IPS DF 6.9 (cell line): ENCODE measurements at regions not wholly inside any gene's neighbourhood (a gene's known extent, or its start where the extent isn't known, plus 50 kb on each side); places are given as distances from the start of the nearest gene placed in this dataset.

Experiments
- DNase-seq: peaks from one replicate; pipeline ENCODE4 v3.0.0-alpha.2; 2013; ENCODE audit warnings: low read depth, low spot score
- H3K27ac ChIP-seq: one replicate; pipeline ENCODE4 v1.5.1; 2013; ENCODE audit warnings: low read length, control low read depth
- H3K27me3 ChIP-seq: 2 replicates; pipeline ENCODE4 v1.6.1; 2013; ENCODE audit warnings: mild to moderate bottlenecking, low read length; ENCODE audit not compliant: control insufficient read depth, insufficient read depth
- H3K36me3 ChIP-seq: 2 replicates; pipeline ENCODE4 v1.6.1; 2013; ENCODE audit warnings: low read length; ENCODE audit not compliant: control insufficient read depth, insufficient read depth
- H3K4me1 ChIP-seq: 2 replicates; pipeline ENCODE4 v1.6.1; 2013; ENCODE audit warnings: low read length; ENCODE audit not compliant: control insufficient read depth, insufficient read depth
- H3K4me3 ChIP-seq: 2 replicates; pipeline ENCODE4 v1.5.1; 2013; ENCODE audit warnings: mild to moderate bottlenecking, low read length
- H3K9me3 ChIP-seq: 2 replicates; pipeline ENCODE4 v1.6.1; 2013; ENCODE audit warnings: low read length, inconsistent platforms; ENCODE audit not compliant: control insufficient read depth, insufficient read depth
- WGBS: extraction: QIAGEN DNeasy Blood & Tissue Kit; methylation state at CpG from one replicate; pipeline ENCODE4 v1.1.7; 2013; ENCODE audit warnings: mixed read lengths, missing lambda C conversion rate; ENCODE audit not compliant: insufficient read length, insufficient coverage; 5-methylcytosine and 5-hydroxymethylcytosine counted together

- DNase-seq = no peak
- H3K27ac ChIP-seq = no peak overlapping the region
- H3K4me1 ChIP-seq = no peaks in the 10 kb centered on the region
- no peak overlapping the region for H3K4me3 ChIP-seq
- no peaks in the 10 kb centered on the region for H3K27me3 ChIP-seq
- no peaks in the 10 kb centered on the region for H3K36me3 ChIP-seq
- H3K9me3 ChIP-seq = no peaks in the 10 kb centered on the region
Observed at GRCh38 chr14:82354126-82354525, 820.5 kb upstream of the SEL1L start.

GRCh38 chr14:82359201-82359600, 825.5 kb upstream of the SEL1L start:
- Histone ChIP-seq H3K27me3 (no peaks in the 10 kb centered on the region), H3K9me3 (no peaks in the 10 kb centered on the region), H3K4me1 (no peaks in the 10 kb centered on the region), H3K36me3 (no peaks in the 10 kb centered on the region), H3K27ac (no peak overlapping the region), H3K4me3 (no peak overlapping the region)
- no peak for DNase-seq
- 100% methylated on average over 1 of the region's 3 CpGs for WGBS

- Histone ChIP-seq H3K27ac (no peak overlapping the region), H3K27me3 (no peaks in the 10 kb centered on the region), H3K4me1 (no peaks in the 10 kb centered on the region), H3K4me3 (no peak overlapping the region), H3K36me3 (no peaks in the 10 kb centered on the region), H3K9me3 (no peaks in the 10 kb centered on the region)
- DNase-seq = no peak
Observed at GRCh38 chr14:82362452-82362851, 828.8 kb upstream of the SEL1L start.

GRCh38 chr14:82365471-82365870, 831.8 kb upstream of the SEL1L start:
- H3K4me1 ChIP-seq = no peaks in the 10 kb centered on the region
- no peak for DNase-seq
- no peak overlapping the region for H3K27ac ChIP-seq
- H3K27me3 ChIP-seq = no peaks in the 10 kb centered on the region
- H3K4me3 ChIP-seq = no peak overlapping the region
- H3K9me3 ChIP-seq = no peaks in the 10 kb centered on the region
- no peaks in the 10 kb centered on the region for H3K36me3 ChIP-seq
- no CpG with 5 or more reads among the region's 4 CpGs for WGBS

- DNase-seq = peak; percentile 7
- Histone ChIP-seq H3K36me3 (no peaks in the 10 kb centered on the region), H3K9me3 (no peaks in the 10 kb centered on the region), H3K4me3 (no peak overlapping the region), H3K27ac (no peak overlapping the region), H3K4me1 (no peaks in the 10 kb centered on the region), H3K27me3 (no peaks in the 10 kb centered on the region)
- WGBS = no CpG with 5 or more reads among the region's 2 CpGs
Observed at GRCh38 chr14:82366803-82367202, 833.1 kb upstream of the SEL1L start.

GRCh38 chr14:82379291-82379690, 845.6 kb upstream of the SEL1L start:
- Histone ChIP-seq H3K36me3 (no peaks in the 10 kb centered on the region), H3K4me3 (no peak overlapping the region), H3K27ac (no peak overlapping the region), H3K27me3 (no peaks in the 10 kb centered on the region), H3K9me3 (no peaks in the 10 kb centered on the region), H3K4me1 (no peaks in the 10 kb centered on the region)
- no CpG with 5 or more reads among the region's 2 CpGs for WGBS
- no peak for DNase-seq

GRCh38 chr14:82385048-82385447, 851.4 kb upstream of the SEL1L start:
- Histone ChIP-seq H3K36me3 (no peaks in the 10 kb centered on the region), H3K9me3 (no peaks in the 10 kb centered on the region), H3K27me3 (no peaks in the 10 kb centered on the region), H3K4me3 (no peak overlapping the region), H3K27ac (no peak overlapping the region), H3K4me1 (no peaks in the 10 kb centered on the region)
- no peak for DNase-seq

GRCh38 chr14:82387699-82388098, 854.0 kb upstream of the SEL1L start:
- Histone ChIP-seq H3K27ac (no peak overlapping the region), H3K9me3 (no peaks in the 10 kb centered on the region), H3K36me3 (no peaks in the 10 kb centered on the region), H3K4me1 (no peaks in the 10 kb centered on the region), H3K27me3 (no peaks in the 10 kb centered on the region), H3K4me3 (no peak overlapping the region)
- WGBS = no CpG with 5 or more reads among the region's 2 CpGs
- DNase-seq = no peak

GRCh38 chr14:82388488-82388887, 854.8 kb upstream of the SEL1L start:
- H3K4me3 ChIP-seq = no peak overlapping the region
- no CpG with 5 or more reads among the region's 4 CpGs for WGBS
- H3K27me3 ChIP-seq = no peaks in the 10 kb centered on the region
- DNase-seq = no peak
- H3K9me3 ChIP-seq = no peaks in the 10 kb centered on the region
- no peaks in the 10 kb centered on the region for H3K4me1 ChIP-seq
- H3K27ac ChIP-seq = no peak overlapping the region
- H3K36me3 ChIP-seq = no peaks in the 10 kb centered on the region

- no peaks in the 10 kb centered on the region for H3K27me3 ChIP-seq
- DNase-seq = no peak
- no CpG with 5 or more reads among the region's 1 CpG for WGBS
Observed at GRCh38 chr14:82390586-82390985, 856.9 kb upstream of the SEL1L start.

GRCh38 chr14:82394916-82395315, 861.3 kb upstream of the SEL1L start:
- DNase-seq = no peak
- Histone ChIP-seq H3K4me1 (no peaks in the 10 kb centered on the region), H3K36me3 (no peaks in the 10 kb centered on the region), H3K27ac (no peak overlapping the region), H3K27me3 (no peaks in the 10 kb centered on the region), H3K9me3 (no peaks in the 10 kb centered on the region), H3K4me3 (no peak overlapping the region)
- no CpG with 5 or more reads among the region's 2 CpGs for WGBS

More at GRCh38 chr14:82390586-82390985, 856.9 kb upstream of the SEL1L start:
- Histone ChIP-seq H3K4me3 (no peak overlapping the region), H3K4me1 (no peaks in the 10 kb centered on the region), H3K36me3 (no peaks in the 10 kb centered on the region), H3K27ac (no peak overlapping the region), H3K9me3 (no peaks in the 10 kb centered on the region)
